ENCODE measurements at regions not wholly inside any gene's neighbourhood (a gene's known extent, or its start where the extent isn't known, plus 50 kb on each side); places are given as distances from the start of the nearest gene placed in this dataset.

GRCh38 chr3:10692039-10692622 is 123.9 kb upstream of the SLC6A11 start:
- TF ChIP-seq REST (IDR thresholded peaks at IDR 0.05; ENCODE audit: low read depth) = no peak
- TF ChIP-seq EGR1 (IDR thresholded peaks at IDR 0.05) = no peak
- no peak for TF ChIP-seq ZBTB7A (IDR thresholded peaks at IDR 0.05; ENCODE audit: low read depth)
- TF ChIP-seq TCF12 (IDR thresholded peaks at IDR 0.05; ENCODE audit: low read depth) = no peak
- no peak for TF ChIP-seq MAX (IDR thresholded peaks at IDR 0.05)
- no peak for TF ChIP-seq CREB1 (IDR thresholded peaks at IDR 0.05; ENCODE audit: low read depth)
- no peak for TF ChIP-seq CEBPB (IDR thresholded peaks at IDR 0.05)
- no peak for TF ChIP-seq TAF1 (IDR thresholded peaks at IDR 0.05; ENCODE audit: low read depth)
- TF ChIP-seq YY1 (IDR thresholded peaks at IDR 0.05; ENCODE audit: low read depth) = no peak
- TF ChIP-seq TEAD4 (IDR thresholded peaks at IDR 0.05) = no peak
